Activated T-cell treated with anti-CD3 and anti-CD28 coated beads, Interleukin-2, amount 50 U/mL, for 4 hours (primary cell): ENCODE measurements at regions not wholly inside any gene's neighbourhood (a gene's known extent, or its start where the extent isn't known, plus 50 kb on each side); places are given as distances from the start of the nearest gene placed in this dataset.

Experiments
- ATAC-seq, 2 donors: fragments of 200-7000 bp; cut with Tn5 transposase; one replicate each; pipeline ENCODE4 v1.10.0; 2021
- DNase-seq: peaks from one replicate; pipeline ENCODE4 v3.0.0-alpha.2; 2020
- H3K27me3 Mint-ChIP-seq: one replicate; pipeline ENCODE4 v1.8.0; 2021; ENCODE audit warnings: low read depth, mixed read lengths
- H3K36me3 Mint-ChIP-seq: one replicate; pipeline ENCODE4 v1.8.0; 2022; ENCODE audit warnings: mixed read lengths; ENCODE audit not compliant: insufficient read depth
- H3K4me1 Mint-ChIP-seq: one replicate; pipeline ENCODE4 v1.8.0; 2021; ENCODE audit warnings: low read depth, mixed read lengths
- H3K4me3 Mint-ChIP-seq: one replicate; pipeline ENCODE4 v1.8.0; 2021; ENCODE audit warnings: mild to moderate bottlenecking, moderate library complexity, mixed read lengths
- H3K9me3 Mint-ChIP-seq: one replicate; pipeline ENCODE4 v1.8.0; 2021; ENCODE audit warnings: mixed read lengths

DNA sequence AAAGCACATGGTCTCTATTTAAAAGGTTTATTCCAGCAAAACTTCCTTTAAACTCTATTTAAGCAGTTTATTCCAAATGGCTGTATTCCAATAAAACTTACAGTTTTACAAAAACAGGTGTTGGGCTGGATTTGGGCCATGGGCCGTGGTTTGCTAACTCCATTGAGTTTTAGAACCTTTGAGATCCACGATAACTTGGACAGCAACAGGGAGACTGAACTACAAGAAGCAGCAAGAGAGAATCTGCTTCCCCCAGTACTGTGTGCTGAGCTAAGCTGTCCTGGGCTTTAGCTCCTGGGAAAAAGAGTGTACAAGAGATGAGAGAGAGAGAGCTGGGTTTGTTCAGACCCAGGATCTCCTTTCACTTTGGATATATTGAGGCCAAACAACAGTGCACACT is 204.0 kb upstream of the CELF2 start:
- peaks cover 19% of the 10 kb centered on the region for H3K27me3 Mint-ChIP-seq
- no peak for DNase-seq
- peaks cover 4% of the 10 kb centered on the region for H3K9me3 Mint-ChIP-seq
- ATAC-seq, result no peak
- no peak overlapping the region for H3K4me3 Mint-ChIP-seq
- H3K36me3 Mint-ChIP-seq, result no peaks in the 10 kb centered on the region
- no peaks in the 10 kb centered on the region for H3K4me1 Mint-ChIP-seq

DNA sequence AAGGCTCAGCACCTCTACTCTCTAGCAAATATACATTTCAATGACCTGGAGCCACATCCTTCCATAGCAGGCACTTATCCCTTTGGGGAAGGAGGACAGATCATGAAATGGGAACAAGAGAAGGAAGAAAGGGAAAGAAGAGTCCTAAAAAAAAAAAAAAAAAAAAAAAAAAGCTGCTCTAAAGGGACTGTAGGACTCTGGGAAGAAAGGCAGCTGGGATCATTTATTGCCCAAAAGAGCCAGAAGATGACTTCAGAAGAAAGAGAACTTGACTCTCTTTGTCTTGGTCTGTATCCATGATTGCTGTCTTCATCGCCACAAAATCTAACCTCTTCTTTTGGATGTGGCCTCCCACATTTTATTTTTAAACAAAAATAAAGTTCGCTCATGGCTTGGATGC is 203.6 kb upstream of the CELF2 start:
- Mint-ChIP-seq H3K4me1 (no peaks in the 10 kb centered on the region), H3K4me3 (no peak overlapping the region), H3K36me3 (no peaks in the 10 kb centered on the region), H3K9me3 (peaks cover 4% of the 10 kb centered on the region), H3K27me3 (peaks cover 18% of the 10 kb centered on the region)
- ATAC-seq (no peak), DNase-seq (no peak)

DNA sequence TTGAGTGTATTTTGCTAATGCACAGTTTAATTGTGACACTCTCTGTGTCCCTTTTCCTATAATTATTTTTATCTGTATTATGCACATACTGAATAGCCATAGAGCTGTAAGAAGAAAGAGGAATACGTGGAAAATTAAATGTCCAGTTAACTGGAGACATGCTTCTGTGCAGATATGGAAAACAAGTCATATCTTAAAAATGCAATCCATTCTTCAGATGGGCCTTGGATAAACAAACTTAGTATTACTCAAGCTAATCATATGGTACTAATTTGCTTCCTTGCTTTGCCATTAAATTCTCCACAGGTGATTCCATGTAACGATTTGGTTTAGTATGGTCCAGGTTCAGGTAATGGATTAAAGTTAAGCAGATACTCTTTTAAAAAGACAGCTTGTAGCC is 201.2 kb upstream of the CELF2 start:
- ATAC-seq, result no peak
- Mint-ChIP-seq H3K27me3 (peaks cover 19% of the 10 kb centered on the region), H3K36me3 (no peaks in the 10 kb centered on the region), H3K4me3 (no peak overlapping the region), H3K4me1 (no peaks in the 10 kb centered on the region), H3K9me3 (peaks cover 7% of the 10 kb centered on the region)
- DNase-seq, result no peak

DNA sequence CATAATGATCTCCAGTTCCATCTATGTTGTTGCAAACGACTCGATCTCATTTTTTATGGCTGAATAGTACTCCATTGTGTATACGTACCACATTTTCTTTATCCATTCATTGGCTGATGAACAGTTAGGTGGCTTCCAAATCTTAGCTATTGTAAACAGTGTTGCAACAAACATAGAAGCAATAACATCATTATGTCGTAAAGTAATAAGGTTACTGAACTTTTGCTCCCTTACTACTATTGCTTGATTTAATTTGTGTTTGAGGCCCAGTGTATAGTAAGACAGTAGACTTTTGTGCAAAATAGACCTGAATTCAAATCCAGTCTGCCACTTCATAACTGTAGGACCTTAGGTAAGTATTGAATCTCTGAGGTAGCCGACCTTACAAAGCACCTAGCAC is 200.1 kb upstream of the CELF2 start:
- Mint-ChIP-seq H3K36me3 (no peaks in the 10 kb centered on the region), H3K4me3 (no peak overlapping the region), H3K27me3 (peaks cover 15% of the 10 kb centered on the region), H3K4me1 (no peaks in the 10 kb centered on the region), H3K9me3 (peaks cover 7% of the 10 kb centered on the region)
- ATAC-seq (no peak), DNase-seq (no peak)

DNA sequence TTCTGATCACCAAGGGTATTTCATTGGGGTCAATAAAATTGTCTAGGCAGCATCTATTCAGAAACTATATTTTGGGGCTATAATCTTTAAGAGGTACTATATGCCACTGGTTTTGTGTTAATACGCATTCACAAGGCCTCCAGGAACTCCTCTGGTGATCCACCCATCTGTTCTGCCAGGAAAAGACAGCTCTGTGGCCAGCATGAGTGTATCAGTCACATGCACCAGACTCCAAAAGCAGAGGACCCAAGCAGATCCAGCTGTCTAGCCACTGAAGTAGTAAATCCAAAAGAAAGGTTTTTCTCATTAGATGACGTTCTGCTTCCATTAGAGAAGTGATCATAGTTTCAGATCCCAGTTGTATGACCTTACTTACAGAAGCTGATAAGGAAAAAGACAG is 199.6 kb upstream of the CELF2 start:
- no peaks in the 10 kb centered on the region for H3K4me1 Mint-ChIP-seq
- H3K9me3 Mint-ChIP-seq, result peaks cover 7% of the 10 kb centered on the region
- ATAC-seq (no peak), DNase-seq (no peak)
- no peak overlapping the region for H3K4me3 Mint-ChIP-seq
- H3K36me3 Mint-ChIP-seq, result no peaks in the 10 kb centered on the region
- peaks cover 15% of the 10 kb centered on the region for H3K27me3 Mint-ChIP-seq

DNA sequence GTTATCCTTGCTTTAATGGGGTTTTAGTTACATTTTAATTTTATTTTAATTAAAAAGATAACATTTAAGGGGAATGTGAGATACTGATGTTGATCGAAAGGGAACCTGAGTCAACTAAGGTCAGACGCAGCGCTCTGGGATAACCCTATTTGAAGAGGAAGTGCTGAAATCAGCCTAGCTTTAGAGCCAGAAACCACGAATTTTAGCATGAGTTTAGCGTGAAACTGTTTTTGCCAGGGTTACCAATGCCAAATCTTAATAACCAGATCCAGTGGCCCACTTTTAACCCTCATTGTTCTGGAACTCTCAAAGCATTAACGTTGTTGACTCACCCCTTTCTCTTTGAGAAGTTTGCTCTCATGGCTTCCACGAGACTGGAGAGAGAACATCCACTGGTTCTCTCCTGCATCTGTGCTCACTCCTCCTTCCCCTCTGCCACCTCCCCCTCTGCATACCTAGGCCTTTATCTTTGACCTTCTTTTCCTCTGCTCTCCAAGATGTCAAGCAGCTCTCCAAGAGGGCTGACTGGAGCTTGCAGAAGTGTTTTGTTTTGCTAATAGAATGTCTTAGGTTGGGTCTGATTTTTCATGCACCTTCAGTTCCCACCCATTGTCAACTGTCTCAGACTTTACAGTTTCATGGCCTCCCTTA is 198.3 kb upstream of the CELF2 start:
- no peak for DNase-seq
- Mint-ChIP-seq H3K9me3 (peaks cover 7% of the 10 kb centered on the region), H3K4me1 (no peaks in the 10 kb centered on the region), H3K36me3 (no peaks in the 10 kb centered on the region), H3K27me3 (peaks cover 14% of the 10 kb centered on the region), H3K4me3 (no peak overlapping the region)
- no peak for ATAC-seq

DNA sequence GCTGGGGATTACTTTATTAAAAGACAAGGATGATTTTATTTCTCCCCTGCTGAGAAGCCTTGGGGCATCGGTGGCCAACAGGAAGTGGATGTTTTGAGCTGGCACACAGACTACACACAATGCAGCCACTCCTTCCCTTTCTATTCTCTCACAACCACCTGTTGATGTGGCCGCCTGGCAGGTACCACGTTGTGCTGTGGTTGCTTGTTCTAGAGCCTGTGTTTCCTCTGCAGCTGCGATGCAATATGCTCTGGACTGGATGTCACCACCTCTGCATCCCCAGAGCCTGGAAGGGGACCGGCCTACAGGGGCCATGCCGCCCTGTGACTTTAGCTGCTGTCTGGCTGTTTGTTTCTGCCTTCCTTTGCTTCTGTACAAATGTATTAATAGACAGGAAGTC is 195.7 kb upstream of the CELF2 start:
- Mint-ChIP-seq H3K9me3 (peaks cover 7% of the 10 kb centered on the region), H3K4me3 (no peak overlapping the region), H3K36me3 (no peaks in the 10 kb centered on the region), H3K27me3 (peaks cover 22% of the 10 kb centered on the region), H3K4me1 (no peaks in the 10 kb centered on the region)
- ATAC-seq, result no peak
- no peak for DNase-seq

DNA sequence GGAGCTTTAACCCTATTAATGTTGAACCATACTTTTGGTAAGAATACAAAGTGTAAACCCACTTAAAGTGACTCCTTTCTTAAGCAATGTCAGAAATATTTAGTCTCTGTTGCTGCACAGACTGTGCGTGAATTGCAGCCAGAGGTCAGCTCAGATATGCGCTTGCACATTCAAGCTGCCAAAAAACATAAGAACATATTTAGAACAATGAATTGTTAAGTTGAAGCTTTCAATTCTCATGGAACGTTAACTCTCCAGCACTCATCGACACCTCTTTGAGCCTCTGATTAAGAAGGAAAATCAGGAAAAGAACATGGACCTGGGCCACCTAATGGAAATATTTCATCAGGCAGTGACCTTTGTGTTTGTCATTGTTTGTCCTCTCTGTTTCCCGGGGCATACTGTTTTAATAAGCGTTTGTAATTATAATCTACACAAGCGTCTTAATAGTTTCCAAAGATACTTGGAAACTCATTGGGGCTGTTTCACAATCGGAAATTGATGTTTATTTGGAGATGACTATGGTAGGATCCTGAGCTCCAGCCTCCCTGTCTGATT is 193.0 kb upstream of the CELF2 start:
- no peaks in the 10 kb centered on the region for H3K4me1 Mint-ChIP-seq
- ATAC-seq, result no peak

DNA sequence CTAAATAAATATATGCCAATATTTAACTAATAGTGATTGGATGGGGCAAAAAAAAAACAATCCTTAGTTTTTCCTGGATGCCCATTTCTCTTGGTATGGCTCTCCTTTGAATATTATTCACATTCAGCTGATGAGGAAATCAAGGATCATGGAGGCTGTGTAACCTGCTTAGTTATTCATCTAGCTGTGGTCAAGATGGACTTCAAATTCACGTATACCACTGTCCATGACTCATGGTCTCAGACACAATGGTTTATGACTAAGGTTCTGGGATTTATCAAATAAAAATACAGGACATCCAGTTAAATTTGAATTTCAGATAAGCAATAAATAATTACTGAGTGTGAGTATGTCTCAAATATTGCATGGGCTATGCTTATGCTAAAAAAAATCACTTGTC is 191.5 kb upstream of the CELF2 start:
- Mint-ChIP-seq H3K36me3 (no peaks in the 10 kb centered on the region), H3K4me1 (no peaks in the 10 kb centered on the region), H3K9me3 (no peaks in the 10 kb centered on the region), H3K4me3 (no peak overlapping the region), H3K27me3 (peaks cover 20% of the 10 kb centered on the region)
- DNase-seq, result no peak
- no peak for ATAC-seq

More for the DNA sequence above, 193.0 kb upstream of the CELF2 start:
- peaks cover 27% of the 10 kb centered on the region for H3K27me3 Mint-ChIP-seq
- DNase-seq, result no peak
- H3K9me3 Mint-ChIP-seq, result peaks cover 3% of the 10 kb centered on the region
- H3K4me3 Mint-ChIP-seq, result no peak overlapping the region
- H3K36me3 Mint-ChIP-seq, result no peaks in the 10 kb centered on the region

DNA sequence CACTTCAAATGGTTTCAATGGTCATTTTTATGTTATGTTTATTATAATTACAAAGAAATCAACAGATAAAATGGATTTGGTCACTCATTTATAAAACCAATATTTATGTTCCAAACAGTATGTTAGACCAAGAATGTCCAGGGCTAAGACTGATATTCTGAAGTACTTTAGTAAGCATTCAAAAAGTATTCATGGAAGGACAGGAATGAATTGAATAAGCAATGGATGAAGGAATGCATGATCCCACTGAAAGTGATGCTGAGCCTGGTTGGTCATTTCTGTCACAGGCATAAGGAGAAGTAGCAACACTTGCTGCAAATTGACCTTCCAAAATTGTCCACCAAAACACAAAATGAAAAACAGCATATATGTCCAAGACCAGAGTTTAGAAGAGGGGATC is 189.0 kb upstream of the CELF2 start:
- no peak for DNase-seq
- Mint-ChIP-seq H3K36me3 (no peaks in the 10 kb centered on the region), H3K4me3 (no peak overlapping the region), H3K27me3 (peaks cover 17% of the 10 kb centered on the region), H3K9me3 (no peaks in the 10 kb centered on the region), H3K4me1 (no peaks in the 10 kb centered on the region)
- ATAC-seq, result no peak

DNA sequence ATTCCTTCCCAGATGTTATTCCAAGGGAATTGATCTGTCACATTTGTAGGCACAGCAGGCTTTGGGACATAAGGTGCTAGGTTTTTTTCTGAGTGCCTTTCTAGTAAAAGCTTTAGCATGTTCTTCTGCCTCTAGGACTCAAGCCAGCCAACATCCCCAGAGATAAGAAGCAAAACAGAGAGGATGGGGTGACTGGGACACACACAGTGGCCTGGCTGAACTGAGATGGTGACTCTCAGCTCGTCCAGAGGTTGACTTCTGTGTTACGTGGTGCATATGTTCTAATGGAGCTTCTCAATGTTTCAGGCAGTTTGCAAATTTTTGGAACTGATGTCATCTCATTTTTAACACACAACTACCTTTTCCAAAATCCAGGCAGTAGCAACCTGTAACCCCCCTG is 188.1 kb upstream of the CELF2 start:
- Mint-ChIP-seq H3K4me1 (no peaks in the 10 kb centered on the region), H3K36me3 (no peaks in the 10 kb centered on the region), H3K4me3 (no peak overlapping the region), H3K9me3 (no peaks in the 10 kb centered on the region), H3K27me3 (peaks cover 14% of the 10 kb centered on the region)
- DNase-seq, result no peak
- ATAC-seq, result no peak

DNA sequence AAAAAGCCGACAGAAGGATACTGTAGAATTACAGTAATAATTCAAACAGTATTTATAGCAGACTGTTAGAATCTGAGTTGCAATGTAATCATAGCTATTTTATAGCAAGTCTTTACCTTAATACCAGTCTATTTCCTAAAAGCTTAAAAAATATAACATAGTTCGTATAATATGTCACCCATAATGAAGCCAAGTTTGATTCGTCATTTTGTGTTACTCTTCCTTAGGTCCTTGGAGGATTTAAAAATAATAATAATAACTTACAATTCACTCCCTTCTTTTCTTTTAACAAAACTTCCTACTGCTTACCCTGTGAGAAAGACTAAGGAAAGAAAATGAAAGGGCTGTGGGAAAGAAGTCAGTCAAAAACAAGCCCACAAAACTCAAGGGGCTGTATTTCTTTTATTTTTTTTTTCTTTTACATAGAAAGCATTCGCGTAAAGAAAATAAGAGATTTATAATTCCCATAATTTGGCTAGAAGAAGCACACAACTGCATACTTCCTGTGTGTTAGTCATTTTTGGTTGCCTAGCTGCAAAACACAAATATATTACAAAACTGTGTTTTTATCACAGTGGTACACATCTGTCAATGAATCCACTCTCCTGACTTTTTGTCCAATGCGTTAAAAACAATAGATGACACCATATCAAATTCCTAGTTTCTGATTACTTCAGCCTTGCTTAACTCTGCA is 187.2 kb upstream of the CELF2 start:
- H3K4me1 Mint-ChIP-seq, result no peaks in the 10 kb centered on the region
- no peak overlapping the region for H3K4me3 Mint-ChIP-seq
- H3K27me3 Mint-ChIP-seq, result peaks cover 12% of the 10 kb centered on the region
- no peaks in the 10 kb centered on the region for H3K9me3 Mint-ChIP-seq
- ATAC-seq (no peak), DNase-seq (no peak)
- no peaks in the 10 kb centered on the region for H3K36me3 Mint-ChIP-seq

DNA sequence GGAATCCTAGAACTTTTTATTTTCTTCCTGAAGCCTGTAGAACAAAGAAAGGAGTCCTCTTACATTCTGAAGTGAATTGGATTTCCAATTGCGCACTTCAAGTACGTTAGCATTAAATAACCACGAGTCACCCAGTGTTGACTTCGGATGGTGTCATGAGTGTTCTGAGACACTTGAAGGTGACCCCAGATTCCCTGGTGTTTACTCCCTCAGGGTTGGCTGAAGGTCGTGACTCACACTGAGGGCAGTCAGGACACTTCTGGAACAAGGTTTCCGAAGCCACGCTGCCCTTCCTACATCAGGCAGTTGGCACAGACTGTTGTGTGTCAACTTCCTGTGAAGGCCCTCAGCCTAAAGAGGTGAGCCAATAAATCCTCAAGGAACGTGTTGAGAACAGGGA is 186.6 kb upstream of the CELF2 start:
- ATAC-seq (no peak), DNase-seq (no peak)
- Mint-ChIP-seq H3K4me1 (no peaks in the 10 kb centered on the region), H3K4me3 (no peak overlapping the region), H3K9me3 (no peaks in the 10 kb centered on the region), H3K27me3 (peaks cover 12% of the 10 kb centered on the region), H3K36me3 (no peaks in the 10 kb centered on the region)

DNA sequence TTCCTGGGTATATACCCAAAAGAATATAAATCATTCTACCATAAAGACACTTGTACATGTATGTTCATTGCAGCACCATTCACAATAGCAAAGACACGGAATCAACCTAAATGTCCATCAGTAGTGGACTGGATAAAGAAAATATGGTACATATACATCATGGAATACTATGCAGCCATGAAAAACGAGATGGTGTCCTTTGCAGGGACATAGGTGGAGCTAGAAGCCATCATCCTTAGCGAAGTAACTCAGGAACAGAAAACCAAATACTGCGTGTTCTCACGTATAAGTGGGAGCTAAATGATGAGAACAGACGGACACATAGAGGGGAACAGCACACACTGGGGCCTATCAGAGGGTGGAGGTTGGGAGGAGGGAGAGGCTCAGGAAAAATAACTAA is 183.7 kb upstream of the CELF2 start:
- ATAC-seq, result no peak
- no peaks in the 10 kb centered on the region for H3K9me3 Mint-ChIP-seq
- H3K4me1 Mint-ChIP-seq, result no peaks in the 10 kb centered on the region
- H3K36me3 Mint-ChIP-seq, result no peaks in the 10 kb centered on the region
- peaks cover 5% of the 10 kb centered on the region for H3K27me3 Mint-ChIP-seq
- H3K4me3 Mint-ChIP-seq, result no peak overlapping the region
- no peak for DNase-seq

DNA sequence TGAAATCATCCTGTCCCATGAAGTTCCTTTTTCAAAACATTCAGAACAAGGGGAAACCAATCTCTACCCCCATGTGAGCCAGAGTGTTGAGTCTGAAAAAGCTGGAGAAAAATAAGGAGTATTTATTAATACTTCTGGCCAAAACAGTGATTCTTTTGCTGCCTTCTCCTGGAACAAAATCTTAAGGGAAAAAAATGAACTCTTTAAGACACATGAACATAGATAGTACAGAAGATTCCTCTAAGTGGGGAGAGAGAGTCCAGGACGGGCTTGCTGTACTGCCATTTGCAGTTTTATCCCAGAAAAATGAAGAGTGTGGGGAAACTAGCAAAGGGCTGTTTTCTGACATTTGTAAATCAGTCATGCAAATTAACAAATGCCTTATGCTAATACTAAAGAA is 173.4 kb upstream of the CELF2 start:
- no peaks in the 10 kb centered on the region for H3K4me1 Mint-ChIP-seq

More for the DNA sequence above, 173.4 kb upstream of the CELF2 start:
- ATAC-seq, result no peak
- H3K9me3 Mint-ChIP-seq, result peaks cover 11% of the 10 kb centered on the region
- no peaks in the 10 kb centered on the region for H3K36me3 Mint-ChIP-seq
- no peak for DNase-seq
- no peak overlapping the region for H3K4me3 Mint-ChIP-seq
- H3K27me3 Mint-ChIP-seq, result peaks cover 23% of the 10 kb centered on the region
